K562 (cell line): ENCODE measurements at regions not wholly inside any gene's neighbourhood (a gene's known extent, or its start where the extent isn't known, plus 50 kb on each side); places are given as distances from the start of the nearest gene placed in this dataset.

Experiments
- ATAC-seq: fragments of 200-7000 bp; cut with Tn5 transposase; 3 replicates; pipeline ENCODE4 v1.9.1; 2020; ENCODE audit warnings: moderate library complexity
- BruUV-seq: library from RNA; stranded (reverse); fragments of 400-500 nt; replicated peaks from 2 replicates; lab custom pipeline; 2021; lab: Mats Ljungman, UMichigan
- CTCF ChIA-PET: fragments of 300-600 bp; formaldehyde crosslinking; extraction: SDS; loops from one replicate; lab custom pipeline; 2021; ENCODE audit warnings: low intra/inter-chr PET ratio; lab: Yijun Ruan, JAX
- POLR2A ChIA-PET: fragments of 300-600, 350-650 bp; sonication (Branson Sonifier 250); formaldehyde crosslinking; extraction: SDS; loops from one replicate; lab custom pipeline; 2021; ENCODE audit warnings: antibody characterized with exemption, inconsistent platforms; lab: Yijun Ruan, JAX
- DNase-seq, 4 experiments: peaks; one replicate each; pipeline versions ENCODE4 v3.0.0 to v3.0.0-alpha.2; 2011 to 2018; ENCODE audit warnings: low spot score in 3 of 4, mixed read lengths in 3 of 4; ENCODE audit errors: extremely low read depth in 1 of 4
- FAIRE-seq: peaks from 2 replicates; lab custom pipeline; 2011; peaks lifted over from hg19 to GRCh38; lab: Jason Lieb, UNC
- H2AFZ ChIP-seq: 2 replicates; pipeline ENCODE4 v1.6.0; 2011; ENCODE audit warnings: low read depth, low read length, control low read depth, inconsistent platforms
- H3K27ac ChIP-seq: fragments of 200-600 bp; 3 replicates; pipeline ENCODE4 v1.8.0; 2011; ENCODE audit warnings: low read depth, mild to moderate bottlenecking, control low read depth, inconsistent platforms, low read length, moderate library complexity, mixed read lengths; ENCODE audit errors: extremely low read depth
- H3K27me3 ChIP-seq, 2 experiments: fragments of 300-600 bp in 1 of 2; 2 replicates in 1 of 2; 3 replicates in 1 of 2; pipeline versions ENCODE4 v1.6.0 to v1.8.0; 2011; ENCODE audit warnings: inconsistent platforms in 2 of 2, low read length in 2 of 2, mild to moderate bottlenecking in 1 of 2, mixed read lengths in 1 of 2, moderate library complexity in 1 of 2; ENCODE audit not compliant: control insufficient read depth in 2 of 2, insufficient read depth in 2 of 2
- H3K36me3 ChIP-seq: fragments of 300-600 bp; 3 replicates; pipeline ENCODE4 v1.8.0; 2011; ENCODE audit warnings: mild to moderate bottlenecking, low read length, inconsistent platforms; ENCODE audit not compliant: control insufficient read depth, insufficient read depth
- H3K4me1 ChIP-seq, 2 experiments: fragments of 200-600 bp in 1 of 2; replicated peaks in 1 of 2; 2 replicates in 1 of 2; 3 replicates in 1 of 2; pipeline versions ENCODE4 v1.5.1 to v1.8.0; 2011; ENCODE audit warnings: inconsistent platforms in 2 of 2, low read length in 2 of 2, mild to moderate bottlenecking in 1 of 2, mixed read lengths in 1 of 2, moderate library complexity in 1 of 2; ENCODE audit not compliant: control insufficient read depth in 2 of 2, insufficient read depth in 2 of 2
- H3K4me2 ChIP-seq: 2 replicates; pipeline ENCODE4 v1.6.1; 2011; ENCODE audit warnings: low read length, control low read depth, inconsistent platforms, mixed read lengths; ENCODE audit not compliant: insufficient read depth
- H3K4me3 ChIP-seq: fragments of 200-600 bp; sonication (generic), shearing (Covaris generic); 2 replicates; pipeline ENCODE4 v1.5.1; 2016; ENCODE audit warnings: control low read depth, inconsistent platforms
- H3K79me2 ChIP-seq: fragments of 200-600 bp; 3 replicates; pipeline ENCODE4 v1.8.0; 2011; ENCODE audit warnings: low read length, inconsistent platforms; ENCODE audit not compliant: control insufficient read depth, insufficient read depth
- H3K9ac ChIP-seq, 2 experiments: 2 replicates each; pipeline versions ENCODE4 v1.6.0 to v1.6.1; 2011; ENCODE audit warnings: low read depth in 2 of 2, low read length in 2 of 2, control low read depth in 1 of 2, inconsistent platforms in 1 of 2, mild to moderate bottlenecking in 1 of 2, mixed read lengths in 1 of 2; ENCODE audit not compliant: insufficient read depth in 1 of 2
- H3K9me1 ChIP-seq: one replicate; pipeline ENCODE4 v1.6.0; 2011; ENCODE audit warnings: inconsistent platforms, mild to moderate bottlenecking, low read length, moderate library complexity; ENCODE audit not compliant: control insufficient read depth, insufficient read depth
- H3K9me3 ChIP-seq: replicated peaks from 2 replicates; pipeline ENCODE4 v1.5.1; 2011; ENCODE audit warnings: low read depth, low read length, inconsistent platforms; ENCODE audit not compliant: control insufficient read depth, insufficient read depth
- H4K20me1 ChIP-seq: replicated peaks from 2 replicates; pipeline ENCODE4 v1.6.1; 2011; ENCODE audit warnings: low read length, inconsistent platforms, mixed read lengths; ENCODE audit not compliant: control insufficient read depth, insufficient read depth
- HIVEP1 ChIP-seq: fragments of 250-450 bp; sonication (Bioruptor Pico); IDR thresholded peaks from 2 replicates; pipeline ENCODE4 v1.4.0; 2020; ENCODE audit warnings: mild to moderate bottlenecking
- MTA3 ChIP-seq: fragments of 450-650 bp; formaldehyde crosslinking; IDR thresholded peaks from 2 replicates; pipeline ENCODE4 v1.6.1; 2017; ENCODE audit warnings: mild to moderate bottlenecking, borderline replicate concordance
- NFE2L1 ChIP-seq: fragments of 450-650 bp; IDR thresholded peaks from 2 replicates; pipeline ENCODE4 v1.6.1; 2016; ENCODE audit warnings: missing genetic modification characterization, low read depth, mild to moderate bottlenecking, missing compliant biosample characterization, moderate library complexity, borderline replicate concordance
- NR3C1 ChIP-seq: sonication (generic); formaldehyde crosslinking; IDR thresholded peaks from 2 replicates; pipeline ENCODE4 v1.8.1; 2022; ENCODE audit warnings: missing genetic modification reagents
- PHF20 ChIP-seq: fragments of 450-650 bp; IDR thresholded peaks from 2 replicates; pipeline ENCODE4 v1.6.1; 2018; ENCODE audit not compliant: partially characterized antibody
- RNF219 ChIP-seq: fragments of 250-450 bp; sonication (Bioruptor Pico); IDR thresholded peaks from 2 replicates; pipeline ENCODE4 v1.5.0; 2022; ENCODE audit warnings: mild to moderate bottlenecking
- SMARCA5 ChIP-seq: fragments of 450-650 bp; IDR thresholded peaks from 2 replicates; pipeline ENCODE4 v1.6.1; 2016
- TOE1 ChIP-seq, 2 experiments: fragments of 450-650 bp in 1 of 2; sonication (generic) in 1 of 2; formaldehyde crosslinking in 1 of 2; IDR thresholded peaks; 2 replicates each; pipeline versions ENCODE4 v1.7.1 to v1.8.0; 2016 to 2022; ENCODE audit warnings: borderline replicate concordance in 2 of 2, mild to moderate bottlenecking in 2 of 2, antibody characterized with exemption in 1 of 2, inconsistent platforms in 1 of 2, low read depth in 1 of 2, missing genetic modification reagents in 1 of 2, moderate library complexity in 1 of 2
- ZBTB26 ChIP-seq: fragments of 450-650 bp; formaldehyde crosslinking; IDR thresholded peaks from 2 replicates; pipeline ENCODE4 v1.4.0; 2022; ENCODE audit warnings: missing genetic modification characterization
- ZNF174 ChIP-seq: fragments of 250-450 bp; sonication (Bioruptor Pico); IDR thresholded peaks from 2 replicates; pipeline ENCODE4 v1.4.0; 2020; ENCODE audit warnings: mild to moderate bottlenecking
- ZNF41 ChIP-seq: fragments of 250-450 bp; sonication (Bioruptor Pico); conservative IDR thresholded peaks from 2 replicates; pipeline ENCODE4 v1.4.0; 2020; ENCODE audit warnings: mild to moderate bottlenecking
- ZNF79 ChIP-seq: fragments of 250-450 bp; sonication (Bioruptor Pico); IDR thresholded peaks from 2 replicates; pipeline ENCODE4 v1.4.0; 2020; ENCODE audit warnings: low read depth, mild to moderate bottlenecking, moderate library complexity
- WGBS: fragments of 100-300 bp; shearing (Covaris generic); methylation state at CpG from one replicate; pipeline ENCODE4 v1.1.6; 2016; ENCODE audit warnings: low coverage, mixed read lengths; ENCODE audit not compliant: insufficient coverage; ENCODE audit errors: missing lambda C conversion rate; 5-methylcytosine and 5-hydroxymethylcytosine counted together
- in situ Hi-C: fragments of 300-500 bp; cut with MboI; formaldehyde crosslinking; loops from 4 replicates; pipeline ENCODE4 v1.15.0; 2018; ENCODE audit warnings: inconsistent platforms, mixed read lengths
- intact Hi-C: fragments of 100-400 bp; cut with micrococcal nuclease; formaldehyde crosslinking; loops from 2 replicates; pipeline ENCODE4 v1.14.2; 2022
- TF ChIP-seq, protein P1 (sequence below): sonication (generic); formaldehyde crosslinking; IDR thresholded peaks from 2 replicates; pipeline ENCODE4 v1.8.1; 2022; ENCODE audit warnings: missing genetic modification reagents
- TF ChIP-seq, protein P2 (sequence below): fragments of 450-650 bp; IDR thresholded peaks from 2 replicates; pipeline ENCODE4 v1.7.0; 2016; ENCODE audit warnings: borderline replicate concordance

DNA sequence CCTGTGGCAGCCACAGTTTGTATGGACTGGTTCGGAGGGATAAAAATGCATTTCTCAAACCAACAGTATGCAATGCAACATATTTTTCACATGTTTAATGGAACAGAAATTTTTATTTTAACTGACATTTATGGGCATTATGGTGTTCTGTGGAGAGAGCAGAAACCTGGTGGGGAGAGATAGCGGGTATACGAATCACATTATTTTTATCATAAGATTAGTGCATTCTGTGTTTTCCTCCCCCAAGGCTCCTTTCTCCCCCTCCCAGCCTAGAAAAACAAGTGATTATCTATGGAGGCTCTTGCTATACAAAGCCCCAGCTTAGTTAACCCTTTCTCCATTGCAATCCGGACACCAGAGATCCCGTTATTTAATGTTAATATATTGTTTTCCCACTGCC lies 289.8 kb upstream of the PIK3C3 start:
- BruUV-seq = no TSS peak
- Histone ChIP-seq H3K4me1 (no peaks in the 10 kb centered on the region), H3K4me2 (no peak overlapping the region), H3K9me1 (no peaks in the 10 kb centered on the region), H2AFZ (no peak overlapping the region), H3K9me3 (no peaks in the 10 kb centered on the region), H3K4me3 (no peak overlapping the region), H3K79me2 (no peaks in the 10 kb centered on the region), H3K36me3 (no peaks in the 10 kb centered on the region), H3K9ac (no peak overlapping the region), H4K20me1 (no peaks in the 10 kb centered on the region), H3K27ac (no peak overlapping the region), H3K27me3 (no peaks in the 10 kb centered on the region)
- ATAC-seq (no peak), FAIRE-seq (no peak), DNase-seq (no peak)
- TF ChIP-seq, protein P1, sequence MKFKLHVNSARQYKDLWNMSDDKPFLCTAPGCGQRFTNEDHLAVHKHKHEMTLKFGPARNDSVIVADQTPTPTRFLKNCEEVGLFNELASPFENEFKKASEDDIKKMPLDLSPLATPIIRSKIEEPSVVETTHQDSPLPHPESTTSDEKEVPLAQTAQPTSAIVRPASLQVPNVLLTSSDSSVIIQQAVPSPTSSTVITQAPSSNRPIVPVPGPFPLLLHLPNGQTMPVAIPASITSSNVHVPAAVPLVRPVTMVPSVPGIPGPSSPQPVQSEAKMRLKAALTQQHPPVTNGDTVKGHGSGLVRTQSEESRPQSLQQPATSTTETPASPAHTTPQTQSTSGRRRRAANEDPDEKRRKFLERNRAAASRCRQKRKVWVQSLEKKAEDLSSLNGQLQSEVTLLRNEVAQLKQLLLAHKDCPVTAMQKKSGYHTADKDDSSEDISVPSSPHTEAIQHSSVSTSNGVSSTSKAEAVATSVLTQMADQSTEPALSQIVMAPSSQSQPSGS (CRISPR knock-in tag) = no peak
- TF ChIP-seq NR3C1 (CRISPR knock-in tag) = no peak
- TF ChIP-seq ZNF41 = no peak
- no peak for TF ChIP-seq ZNF174 (CRISPR knock-in tag)
- no peak for TF ChIP-seq TOE1 (IDR thresholded peaks at IDR 0.05; ENCODE audit: borderline replicate concordance)
- no peak for TF ChIP-seq TOE1 (CRISPR knock-in tag; IDR thresholded peaks at IDR 0.05; ENCODE audit: borderline replicate concordance, low read depth)
- no peak for TF ChIP-seq RNF219 (CRISPR knock-in tag)
- TF ChIP-seq, protein P2, sequence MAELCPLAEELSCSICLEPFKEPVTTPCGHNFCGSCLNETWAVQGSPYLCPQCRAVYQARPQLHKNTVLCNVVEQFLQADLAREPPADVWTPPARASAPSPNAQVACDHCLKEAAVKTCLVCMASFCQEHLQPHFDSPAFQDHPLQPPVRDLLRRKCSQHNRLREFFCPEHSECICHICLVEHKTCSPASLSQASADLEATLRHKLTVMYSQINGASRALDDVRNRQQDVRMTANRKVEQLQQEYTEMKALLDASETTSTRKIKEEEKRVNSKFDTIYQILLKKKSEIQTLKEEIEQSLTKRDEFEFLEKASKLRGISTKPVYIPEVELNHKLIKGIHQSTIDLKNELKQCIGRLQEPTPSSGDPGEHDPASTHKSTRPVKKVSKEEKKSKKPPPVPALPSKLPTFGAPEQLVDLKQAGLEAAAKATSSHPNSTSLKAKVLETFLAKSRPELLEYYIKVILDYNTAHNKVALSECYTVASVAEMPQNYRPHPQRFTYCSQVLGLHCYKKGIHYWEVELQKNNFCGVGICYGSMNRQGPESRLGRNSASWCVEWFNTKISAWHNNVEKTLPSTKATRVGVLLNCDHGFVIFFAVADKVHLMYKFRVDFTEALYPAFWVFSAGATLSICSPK = no peak
- no peak for TF ChIP-seq HIVEP1 (CRISPR knock-in tag)
- TF ChIP-seq SMARCA5 = no peak
- TF ChIP-seq NFE2L1 (tag) = no peak
- TF ChIP-seq MTA3 = no peak
- no peak for TF ChIP-seq ZBTB26 (CRISPR knock-in tag)
- no peak for TF ChIP-seq PHF20
- TF ChIP-seq ZNF79 (CRISPR knock-in tag) = no peak
- WGBS = 4% methylated on average over 5 of the region's 5 CpGs
- CTCF ChIA-PET = no interaction called here
- POLR2A ChIA-PET = no interaction called here
- in situ Hi-C loops = no loop called here
- intact Hi-C loops = no loop called here
